RPMI8226 (cell line): ENCODE measurements at regions not wholly inside any gene's neighbourhood (a gene's known extent, or its start where the extent isn't known, plus 50 kb on each side); places are given as distances from the start of the nearest gene placed in this dataset.
A peak's percentile ranks its signal among the peaks of the same experiment; 100 is the strongest.
"Not testable (repeated sequence)": the region's sequence is repeated elsewhere in the genome, so short reads cannot be mapped to it uniquely, and the experiment has no call there.

Experiments
- DNase-seq: peaks from one replicate; pipeline ENCODE4 v3.0.0-alpha.2; 2015

DNA sequence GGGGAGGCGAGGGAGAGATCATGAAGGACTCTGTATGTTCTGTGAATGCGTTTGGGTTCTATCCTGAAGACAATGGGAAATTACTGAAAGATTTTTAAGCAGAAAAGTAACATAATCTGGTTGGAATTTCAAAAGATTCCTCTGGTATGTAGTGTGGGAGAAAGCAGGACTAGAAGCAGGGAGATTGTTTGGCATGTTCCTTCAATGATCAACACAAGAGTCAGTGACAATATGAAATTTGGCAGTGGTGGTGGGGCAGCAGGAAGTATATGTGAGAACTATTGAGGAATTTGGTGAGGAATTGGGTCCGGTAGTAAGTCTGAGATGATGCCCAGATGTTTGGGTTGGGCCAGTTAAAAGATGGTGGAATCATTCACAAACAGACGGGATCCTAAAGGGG lies 348.7 kb downstream of the CD83 start:
- DNase-seq, result no peak

DNA sequence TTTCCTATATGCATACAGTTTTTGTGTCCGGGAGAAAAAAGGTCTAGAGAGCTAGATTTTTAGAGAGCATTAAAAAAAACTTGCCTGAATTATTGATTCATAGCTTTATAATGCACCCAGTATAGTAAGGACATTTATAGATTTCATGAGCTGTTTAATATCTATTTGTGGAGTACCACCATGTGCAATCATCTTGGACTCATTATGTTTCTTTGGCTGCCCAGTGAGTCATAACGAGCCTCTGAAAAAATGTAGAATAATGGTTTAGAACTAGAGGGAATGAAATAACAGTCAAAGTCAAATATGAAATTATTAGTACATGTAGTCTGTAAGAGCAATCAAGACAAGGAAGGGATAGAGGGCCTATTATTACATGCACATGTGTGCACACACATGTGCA lies 350.0 kb downstream of the CD83 start:
- DNase-seq, result no peak

DNA sequence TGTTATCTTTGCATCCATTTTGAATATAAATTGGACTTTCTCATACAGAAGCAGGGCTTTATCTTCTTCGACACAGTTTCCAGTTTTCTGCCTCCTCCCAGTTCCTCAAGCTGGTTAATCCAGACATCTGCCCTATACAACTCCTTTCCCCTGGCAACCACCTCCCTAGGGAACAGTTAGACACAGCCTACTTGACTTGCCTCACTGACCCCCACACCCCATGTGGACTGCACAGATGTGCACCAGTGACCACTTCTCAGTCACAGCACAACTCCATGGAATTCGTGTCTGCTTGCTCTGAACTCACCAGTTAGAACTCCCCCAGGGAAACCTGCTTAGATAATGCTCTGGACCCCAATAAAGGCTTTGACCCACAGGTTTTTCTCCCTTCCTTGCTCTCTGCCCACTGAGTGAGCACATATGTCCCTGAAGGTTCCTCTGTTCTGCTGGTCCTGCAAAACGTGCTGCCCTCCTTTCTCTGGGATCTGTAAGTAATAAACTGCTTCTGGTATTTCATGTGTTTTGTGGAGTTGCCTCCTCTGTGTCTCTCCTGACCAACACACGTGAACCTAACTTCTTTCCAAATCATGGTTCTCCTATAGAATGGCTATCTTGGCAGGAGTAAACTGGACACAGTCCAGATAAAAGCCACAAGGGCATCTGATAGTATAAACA lies 351.2 kb downstream of the CD83 start:
- no peak for DNase-seq

- DNase-seq, result no peak
These were observed 352.5 kb downstream of the CD83 start for GRCh38 chr6:14470101-14470500.

DNA sequence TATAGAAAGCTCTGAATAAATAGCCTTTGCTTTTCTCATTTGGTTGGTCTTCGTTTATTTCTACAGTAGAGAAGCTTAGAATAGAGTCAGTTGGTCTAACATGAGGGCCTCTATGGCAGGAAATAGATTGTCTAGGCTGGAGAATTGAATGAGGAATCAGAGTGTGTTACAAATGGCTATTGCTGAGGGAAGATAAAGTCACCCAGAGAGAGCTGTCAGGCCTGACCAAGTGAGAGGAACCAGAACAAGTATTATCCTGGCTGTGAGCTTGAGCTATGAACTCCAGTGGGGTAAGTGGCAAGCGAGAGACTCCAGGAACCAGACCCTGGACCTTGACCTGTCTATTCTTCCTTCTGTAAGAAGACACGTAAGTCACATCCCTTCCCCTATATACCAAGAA lies 353.1 kb downstream of the CD83 start:
- no peak for DNase-seq

DNA sequence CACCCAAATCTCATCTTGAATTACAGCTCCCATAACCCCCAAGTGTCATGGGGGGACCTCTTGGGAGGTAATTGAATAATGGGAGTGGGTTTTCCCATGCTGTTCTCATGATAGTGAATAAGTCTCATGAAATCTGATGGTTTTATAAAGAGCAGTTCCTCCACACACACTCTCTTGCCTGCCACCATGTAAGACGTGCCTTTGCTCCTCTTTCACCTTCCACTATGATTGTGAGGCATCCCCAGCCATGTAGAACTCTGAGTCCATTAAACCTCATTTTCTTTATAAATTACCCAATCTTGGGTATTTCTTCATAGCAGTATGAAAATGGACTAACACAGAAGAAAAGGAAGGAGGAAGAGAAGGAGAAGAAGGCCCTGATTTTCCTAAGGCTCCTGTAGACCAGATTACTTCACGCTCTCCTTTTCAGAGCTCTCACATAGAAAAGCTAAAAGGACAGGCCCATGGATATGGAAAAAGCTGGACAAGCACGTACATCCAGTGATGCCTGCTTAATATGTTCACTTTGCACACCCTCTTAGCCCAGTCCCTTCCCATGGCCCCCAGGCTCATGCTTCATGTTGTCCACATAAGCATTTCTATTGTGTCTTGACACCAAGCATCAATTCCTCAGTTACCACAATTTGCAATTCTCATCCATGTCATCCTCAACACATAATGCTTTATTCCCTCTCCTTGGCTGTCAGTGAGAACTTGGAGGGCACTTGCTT lies 354.8 kb downstream of the CD83 start:
- DNase-seq, result no peak

DNA sequence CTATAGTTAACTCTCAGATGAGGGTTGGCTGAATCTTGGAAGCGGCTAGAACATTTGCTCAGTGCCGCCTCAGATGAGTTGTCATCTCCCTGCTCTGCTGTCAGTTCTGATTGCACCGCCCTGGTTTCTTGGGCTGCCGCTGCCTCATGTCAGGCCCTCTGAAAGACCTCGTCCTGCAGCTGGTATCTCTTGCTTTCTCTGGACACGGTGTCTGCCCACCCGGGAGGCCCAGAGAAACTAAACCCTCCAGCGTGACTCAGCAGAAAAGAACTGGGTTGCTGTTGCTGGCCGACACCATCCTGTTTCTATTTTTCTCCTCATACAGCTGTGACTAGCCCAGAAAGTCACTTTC lies 355.4 kb downstream of the CD83 start:
- peak; percentile 51 for DNase-seq

- no peak for DNase-seq
These were observed 357.2 kb downstream of the CD83 start for GRCh38 chr6:14474816-14475215.

GRCh38 chr6:14475306-14475705 lies 357.7 kb downstream of the CD83 start:
- DNase-seq, result no peak

GRCh38 chr6:14476793-14477531 lies 359.4 kb downstream of the CD83 start:
- peak; percentile 45 for DNase-seq

GRCh38 chr6:14477559-14477958 lies 360.0 kb downstream of the CD83 start:
- no peak for DNase-seq

DNA sequence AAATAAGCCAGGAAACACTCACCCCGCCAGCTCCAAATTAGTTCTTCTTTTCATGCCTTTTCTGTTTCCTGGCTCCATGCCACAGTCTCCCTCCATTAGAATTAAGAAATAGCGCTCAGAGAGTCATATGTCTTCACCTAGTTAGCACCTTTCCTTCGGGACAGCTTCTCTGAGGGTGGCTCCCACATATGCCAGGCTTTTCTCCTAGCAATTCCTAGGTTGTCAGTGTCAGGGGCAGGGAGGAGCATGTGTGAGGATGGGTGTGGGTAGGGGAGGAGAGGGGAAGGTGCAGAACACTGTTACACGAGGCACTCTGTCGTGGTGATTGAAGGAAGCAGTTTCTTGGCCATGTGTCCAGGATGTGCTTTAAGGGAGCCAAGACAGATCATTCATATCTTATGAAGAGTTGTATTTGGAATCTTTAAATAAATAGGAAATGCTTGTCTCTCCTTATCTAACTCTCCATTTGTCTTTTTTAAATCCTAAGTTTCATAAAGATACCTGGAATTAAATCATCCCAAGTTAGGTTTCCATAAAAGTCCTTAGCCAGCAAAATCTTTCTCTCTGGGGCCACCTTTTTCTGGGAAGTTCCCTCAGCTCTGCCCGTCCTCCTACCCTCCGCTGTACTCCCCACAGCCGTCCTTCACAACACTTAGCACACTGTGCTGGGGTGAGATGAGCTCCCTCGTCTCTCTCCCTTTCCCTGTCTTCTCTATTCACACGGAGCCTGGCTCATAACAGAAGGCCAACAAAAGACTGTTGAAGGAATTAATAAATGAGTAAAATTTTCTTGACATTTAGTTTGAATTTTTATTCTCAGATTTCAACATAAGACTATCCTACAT lies 361.0 kb downstream of the CD83 start:
- DNase-seq, result peak; percentile 31

GRCh38 chr6:14481946-14482345 lies 364.4 kb downstream of the CD83 start:
- not testable (repeated sequence) for DNase-seq

DNA sequence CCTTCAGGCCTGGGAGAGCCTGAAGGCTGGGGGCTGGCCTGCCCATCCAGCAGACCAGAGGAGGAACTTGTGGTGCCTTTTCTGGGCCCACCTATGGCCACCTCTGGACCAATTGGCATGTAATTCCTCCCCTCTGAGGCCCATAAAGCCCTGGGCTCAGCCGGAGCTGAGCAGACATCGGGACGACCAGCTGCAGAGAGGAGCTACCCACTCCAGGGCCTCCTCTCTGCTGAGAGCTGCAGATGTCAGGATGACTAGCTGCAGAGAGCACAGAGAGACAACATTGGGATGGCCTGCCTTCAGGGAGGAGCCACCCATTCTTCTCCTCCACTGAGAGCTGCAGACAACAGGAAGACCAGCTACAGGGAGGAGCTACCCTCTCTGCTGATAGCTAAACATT lies 370.1 kb downstream of the CD83 start:
- DNase-seq, result no peak

DNA sequence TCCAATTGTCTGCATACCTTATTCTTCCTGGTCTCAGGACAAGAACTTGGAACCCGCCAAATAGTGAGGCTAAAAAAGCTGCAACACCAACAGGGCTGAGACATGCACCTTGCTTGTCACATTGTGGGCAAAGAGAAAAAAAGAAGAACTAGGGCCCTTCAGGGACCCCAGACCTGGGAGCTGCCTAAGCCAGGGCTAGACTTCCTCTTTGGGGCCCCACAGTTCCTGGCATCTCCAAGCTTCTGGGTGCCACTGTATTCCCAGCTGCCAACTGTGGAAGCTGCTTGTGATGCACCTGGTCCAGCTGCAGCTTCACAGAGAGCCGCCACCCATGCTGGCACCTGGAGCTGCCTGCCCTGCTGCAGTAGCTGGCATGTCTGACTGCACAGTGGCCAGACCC lies 370.6 kb downstream of the CD83 start:
- no peak for DNase-seq

GRCh38 chr6:14489445-14489844 lies 371.9 kb downstream of the CD83 start:
- no peak for DNase-seq

DNA sequence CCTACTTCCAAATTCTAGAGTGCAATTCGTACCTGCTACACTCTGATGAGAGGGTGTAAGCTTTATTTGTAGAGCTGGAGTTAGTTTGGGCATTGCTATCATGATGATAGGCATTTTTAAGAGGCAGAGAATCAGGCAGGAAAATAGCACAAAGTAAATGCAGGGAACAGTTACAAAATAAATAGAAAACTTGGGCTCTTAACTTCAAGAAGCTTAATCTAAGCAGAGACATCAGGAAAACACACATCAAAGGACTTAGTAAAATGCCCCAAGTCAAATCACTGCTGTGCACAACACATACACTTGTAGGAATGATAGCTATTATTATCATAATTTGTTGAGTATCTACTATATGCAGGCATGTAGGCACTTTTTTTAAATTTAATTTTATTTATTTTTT lies 381.2 kb downstream of the CD83 start:
- no peak for DNase-seq

DNA sequence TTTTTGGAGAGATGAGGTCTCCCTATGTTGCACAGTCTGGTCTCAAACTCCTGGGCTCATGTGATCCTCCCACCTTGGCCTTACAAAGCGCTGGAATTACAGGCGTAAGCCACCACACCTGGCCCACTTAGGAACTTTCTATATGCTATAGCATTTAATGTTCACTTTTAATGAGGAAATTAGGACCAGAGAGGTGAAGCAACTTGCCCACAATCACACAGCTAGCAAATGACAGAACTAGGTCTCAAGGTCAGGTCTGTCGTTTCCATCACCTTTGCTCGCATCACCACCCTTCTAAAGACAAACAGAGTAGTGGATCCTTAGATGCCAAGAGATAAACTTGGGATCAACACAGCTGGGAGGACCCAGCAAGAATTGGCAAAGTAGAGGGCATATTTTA lies 381.7 kb downstream of the CD83 start:
- DNase-seq, result no peak

GRCh38 chr6:14499841-14500240 lies 382.3 kb downstream of the CD83 start:
- no peak for DNase-seq

DNA sequence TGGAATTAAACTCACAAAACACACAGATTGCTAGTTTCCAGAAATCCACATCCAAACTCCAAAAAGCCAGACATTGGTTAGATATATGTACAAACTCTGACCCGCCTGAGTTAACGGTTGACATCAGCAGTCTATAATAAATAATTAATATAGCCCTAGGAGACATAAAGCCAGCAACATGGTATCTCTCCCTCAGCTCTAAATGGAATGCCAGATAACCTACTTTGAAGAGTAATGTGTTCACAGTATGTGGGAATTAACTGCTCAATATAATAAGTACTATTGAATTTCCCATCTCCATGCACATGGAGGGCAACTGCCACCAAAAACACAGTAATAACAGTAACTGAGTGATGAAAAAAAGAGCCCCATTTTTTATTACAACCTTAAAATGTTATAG lies 383.2 kb downstream of the CD83 start:
- no peak for DNase-seq

DNA sequence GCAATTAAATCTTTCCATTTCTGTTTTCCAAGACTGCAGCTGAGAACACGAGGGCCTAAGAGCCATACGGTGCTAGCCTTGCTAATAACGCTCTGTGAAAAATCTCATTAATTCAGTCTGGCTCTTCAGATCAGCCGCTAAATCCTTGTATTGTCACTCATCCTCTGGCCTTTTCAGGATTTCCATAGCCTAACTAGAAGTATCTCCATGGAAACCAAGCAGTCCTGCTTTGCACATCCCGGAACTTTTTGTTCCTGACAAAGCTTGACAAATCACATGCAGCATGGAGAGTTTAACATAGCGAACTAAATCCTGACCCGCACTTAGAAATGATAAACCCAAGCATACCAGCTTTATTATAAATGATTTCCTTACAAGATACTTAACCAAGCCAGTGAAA lies 383.7 kb downstream of the CD83 start:
- DNase-seq, result no peak

- no peak for DNase-seq
These were observed 384.3 kb downstream of the CD83 start for GRCh38 chr6:14501914-14502313.

- DNase-seq, result peak; percentile 69
These were observed 385.0 kb downstream of the CD83 start for GRCh38 chr6:14502551-14502950.
